PFSK-1 (cell line): ENCODE measurements at regions not wholly inside any gene's neighbourhood (a gene's known extent, or its start where the extent isn't known, plus 50 kb on each side); places are given as distances from the start of the nearest gene placed in this dataset.

Source experiments
- FOXP2 ChIP-seq: optimal IDR thresholded peaks from 2 replicates; pipeline ENCODE3; 2011; ENCODE audit warnings: borderline replicate concordance, control low read depth, inconsistent platforms; ENCODE audit not compliant: insufficient read depth; ENCODE audit errors: extremely low read length, extremely low read depth
- POLR2AphosphoS5 ChIP-seq: IDR thresholded peaks from 2 replicates; pipeline ENCODE4 v1.6.1; 2012; ENCODE audit warnings: low read depth, mild to moderate bottlenecking, control low read depth, low read length, moderate library complexity
- REST ChIP-seq, 2 experiments: IDR thresholded peaks; 2 replicates each; pipeline versions ENCODE4 v1.6.1 to v1.8.0; 2011 to 2012; ENCODE audit warnings: low read depth in 2 of 2, low read length in 2 of 2, control low read depth in 1 of 2, inconsistent platforms in 1 of 2, mild to moderate bottlenecking in 1 of 2, moderate library complexity in 1 of 2; ENCODE audit not compliant: insufficient read depth in 1 of 2
- SIN3A ChIP-seq: IDR thresholded peaks from 2 replicates; pipeline ENCODE4 v1.6.1; 2012; ENCODE audit warnings: mild to moderate bottlenecking, low read length, moderate library complexity, borderline replicate concordance; ENCODE audit not compliant: insufficient read depth
- TAF1 ChIP-seq: IDR thresholded peaks from 2 replicates; pipeline ENCODE4 v1.6.1; 2012; ENCODE audit warnings: low read length, control low read depth, borderline replicate concordance; ENCODE audit not compliant: insufficient read depth

GRCh38 chr22:49062802-49063544, 764.7 kb downstream of the BRD1 start:
- no peak for TF ChIP-seq POLR2AphosphoS5
- TF ChIP-seq FOXP2: no peak
- TF ChIP-seq TAF1: no peak
- TF ChIP-seq SIN3A: no peak
- TF ChIP-seq REST (IDR thresholded peaks at IDR 0.05; ENCODE audit: insufficient read depth in 1 of 2, low read depth in 2 of 2, low read length in 2 of 2): no peak

- TF ChIP-seq FOXP2 (no peak), POLR2AphosphoS5 (no peak), SIN3A (no peak), TAF1 (no peak), REST (IDR thresholded peaks at IDR 0.05; ENCODE audit: insufficient read depth in 1 of 2, low read depth in 2 of 2, low read length in 2 of 2) (no peak)
Measured at GRCh38 chr22:49062155-49062801, 765.4 kb downstream of the BRD1 start.

- TF ChIP-seq SIN3A (no peak), FOXP2 (no peak), TAF1 (no peak), REST (IDR thresholded peaks at IDR 0.05; ENCODE audit: insufficient read depth in 1 of 2, low read depth in 2 of 2, low read length in 2 of 2) (no peak), POLR2AphosphoS5 (no peak)
Measured at GRCh38 chr22:49057910-49058309, 769.8 kb downstream of the BRD1 start.

GRCh38 chr22:49056301-49056700, 771.4 kb downstream of the BRD1 start:
- TF ChIP-seq TAF1 (no peak), REST (IDR thresholded peaks at IDR 0.05; ENCODE audit: insufficient read depth in 1 of 2, low read depth in 2 of 2, low read length in 2 of 2) (no peak), FOXP2 (no peak), POLR2AphosphoS5 (no peak), SIN3A (no peak)
